NCI-H446 (cell line): ENCODE measurements at regions not wholly inside any gene's neighbourhood (a gene's known extent, or its start where the extent isn't known, plus 50 kb on each side); places are given as distances from the start of the nearest gene placed in this dataset.
"Not testable (repeated sequence)": the region's sequence is repeated elsewhere in the genome, so short reads cannot be mapped to it uniquely, and the experiment has no call there.

ENCODE experiments used
- DNase-seq, 2 experiments: peaks; one replicate each; lab custom pipeline; 2025; lab: John Stamatoyannopoulos, UW

- DNase-seq = no peak
Measured at GRCh38 chr14:62409169-62409568, 636.1 kb downstream of the KCNH5 start.

GRCh38 chr14:62409626-62410300 is 635.5 kb downstream of the KCNH5 start:
- no peak for DNase-seq

- no peak for DNase-seq
Measured at GRCh38 chr14:62420847-62421246, 624.4 kb downstream of the KCNH5 start.

GRCh38 chr14:62428429-62429203 is 616.6 kb downstream of the KCNH5 start:
- DNase-seq = no peak

DNA sequence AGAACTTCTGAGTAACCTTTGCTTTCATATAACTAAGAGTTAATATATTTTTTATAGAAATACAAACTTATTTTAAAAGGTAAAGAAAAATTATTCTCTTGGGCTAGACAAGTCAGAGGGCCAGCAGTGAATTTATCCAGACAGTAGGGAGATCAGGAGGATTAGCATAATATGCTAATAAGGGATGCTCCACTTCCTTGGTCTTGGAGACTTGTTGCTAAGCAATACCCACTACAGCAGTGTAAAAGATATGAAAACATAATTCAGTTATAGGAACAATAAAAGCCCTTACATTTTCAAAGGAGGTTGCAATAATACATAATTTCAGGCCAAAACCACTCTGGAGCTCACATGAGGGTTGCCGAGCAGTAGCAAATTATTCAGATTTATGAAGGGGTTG is 615.6 kb downstream of the KCNH5 start:
- no peak for DNase-seq

DNA sequence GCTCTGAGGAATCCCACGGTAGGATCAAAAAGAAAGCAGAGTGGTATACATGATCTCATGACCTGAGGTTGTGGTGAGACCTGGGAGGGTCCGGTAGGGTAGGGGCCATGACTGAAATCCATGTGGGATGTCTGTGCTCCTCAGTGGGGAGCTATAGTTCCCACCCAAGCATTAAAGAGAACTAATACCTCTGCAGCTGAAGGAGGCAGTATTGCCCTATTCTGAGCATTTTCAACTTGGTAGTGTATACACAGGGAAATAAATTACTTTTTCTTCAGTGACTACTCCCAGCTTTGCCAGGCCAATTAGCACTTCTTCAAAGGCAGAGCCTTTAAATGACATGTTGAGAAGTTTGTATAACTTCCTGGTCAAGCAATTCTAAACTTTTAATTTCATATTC is 613.8 kb downstream of the KCNH5 start:
- DNase-seq = no peak

DNA sequence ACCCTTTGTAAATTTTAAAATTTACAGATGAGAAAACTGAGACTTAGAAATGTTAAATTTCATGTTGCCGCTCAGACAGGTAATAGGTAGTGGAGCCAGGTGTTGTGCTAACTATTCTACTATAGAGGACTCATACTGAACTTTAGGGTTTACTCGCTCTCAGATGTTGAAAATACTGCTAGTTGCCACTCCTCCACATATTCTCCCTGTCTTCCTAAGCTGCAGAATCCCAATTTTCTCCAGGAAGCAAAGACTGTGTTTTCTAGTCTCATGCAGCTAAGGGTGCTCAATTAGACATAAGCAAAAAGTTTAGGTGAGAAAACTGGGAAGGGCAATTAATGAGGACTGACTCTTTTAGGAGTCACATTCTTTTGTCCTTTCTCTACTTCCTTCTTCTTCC is 612.3 kb downstream of the KCNH5 start:
- DNase-seq = no peak

DNA sequence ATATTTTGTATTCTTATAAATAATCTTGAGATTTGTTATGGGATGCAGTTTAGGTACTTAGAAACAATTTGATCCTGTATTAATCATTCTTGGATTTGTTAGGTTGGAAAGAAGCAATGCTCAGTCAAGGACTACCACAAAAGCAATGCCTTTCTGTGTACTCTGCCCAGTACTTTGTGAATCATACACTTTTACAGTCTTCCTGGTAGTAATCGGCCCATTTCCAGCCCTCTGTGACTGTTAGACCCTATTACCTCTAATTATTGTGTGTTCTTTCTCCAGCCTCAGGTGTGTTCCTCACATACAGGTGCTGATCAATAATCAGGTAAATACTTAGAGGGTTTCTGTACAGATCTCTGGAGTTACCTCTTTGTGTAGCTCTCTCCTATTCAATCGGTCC is 609.0 kb downstream of the KCNH5 start:
- DNase-seq = no peak

DNA sequence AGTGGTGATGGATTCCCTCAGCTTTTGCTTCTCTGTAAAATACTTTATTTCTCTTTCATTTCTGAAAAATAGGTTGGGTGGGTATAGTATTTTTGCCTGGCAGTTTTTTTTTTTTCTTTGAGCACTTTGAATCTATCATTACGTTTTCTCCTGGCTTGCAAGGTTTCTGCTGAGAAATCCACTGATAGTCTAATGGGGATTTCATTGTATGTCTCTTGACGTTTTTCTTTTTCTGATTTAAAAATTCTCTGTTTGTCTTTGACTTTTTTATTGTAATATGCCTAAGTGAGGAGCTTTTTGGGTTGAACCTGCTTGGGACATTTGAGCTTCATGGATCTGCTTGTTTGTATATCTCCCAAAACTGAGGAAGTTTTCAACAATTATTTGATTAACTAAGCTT is 606.0 kb downstream of the KCNH5 start:
- DNase-seq = no peak

GRCh38 chr14:62443796-62444195 is 601.5 kb downstream of the KCNH5 start:
- no peak for DNase-seq

DNA sequence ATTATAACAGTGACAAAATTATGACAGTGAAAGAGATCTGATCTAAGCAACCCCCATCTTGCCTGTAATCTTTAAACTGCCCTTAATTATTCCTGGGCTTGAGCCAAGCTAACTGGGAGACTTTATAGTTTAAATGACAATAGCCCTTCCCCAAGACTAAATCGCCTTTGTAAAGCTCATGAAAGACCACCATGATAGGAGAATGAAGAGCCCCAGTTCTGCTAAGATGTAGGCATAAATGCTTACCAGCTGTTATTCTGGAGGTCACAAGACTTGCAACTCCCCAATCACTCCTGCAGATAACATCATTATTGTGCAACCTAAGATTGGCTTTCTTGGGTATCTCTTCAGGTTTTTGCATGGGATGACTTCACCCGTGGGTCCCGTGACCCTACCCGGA is 599.7 kb downstream of the KCNH5 start:
- no peak for DNase-seq

DNA sequence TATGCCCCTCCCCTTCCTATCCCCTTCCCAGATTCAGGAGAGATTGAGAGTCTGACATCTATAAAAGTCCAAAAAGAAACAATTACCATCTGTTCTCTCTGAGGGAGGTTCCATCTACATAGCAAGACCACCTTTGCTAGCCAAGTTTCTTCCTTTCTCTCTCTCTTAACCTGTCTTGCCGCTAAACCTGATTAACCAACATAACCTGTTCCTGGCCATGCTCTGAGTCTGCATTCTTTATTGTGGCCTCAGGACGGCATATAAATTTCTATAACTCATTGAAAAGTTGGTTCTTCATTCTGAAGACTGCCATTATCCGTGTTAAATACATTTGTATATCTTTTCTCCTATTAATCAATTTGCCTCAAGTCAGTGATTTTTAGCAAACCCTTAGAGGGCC is 594.0 kb downstream of the KCNH5 start:
- no peak for DNase-seq

GRCh38 chr14:62453226-62453625 is 592.0 kb downstream of the KCNH5 start:
- DNase-seq = no peak

- no peak for DNase-seq
Measured at GRCh38 chr14:62455446-62455845, 589.8 kb downstream of the KCNH5 start.

DNA sequence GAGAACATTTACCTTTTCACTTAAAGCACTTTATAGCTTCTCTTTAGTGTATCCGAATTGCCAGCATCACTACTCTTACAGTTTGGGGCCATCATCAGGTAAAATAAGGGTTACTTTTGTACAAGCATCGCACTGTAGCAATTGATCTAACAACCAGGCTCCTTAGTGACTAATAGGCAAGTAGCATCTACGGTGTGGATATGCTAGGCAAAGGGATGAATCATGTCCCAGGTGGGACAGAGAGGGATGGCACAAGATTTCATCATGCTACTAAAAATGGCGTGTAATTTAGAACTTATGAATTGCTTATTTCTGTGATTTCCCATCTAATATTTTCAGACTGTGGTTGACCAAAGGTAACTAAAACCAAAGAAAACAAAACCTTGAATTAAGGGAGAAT is 582.3 kb downstream of the KCNH5 start:
- no peak for DNase-seq

DNA sequence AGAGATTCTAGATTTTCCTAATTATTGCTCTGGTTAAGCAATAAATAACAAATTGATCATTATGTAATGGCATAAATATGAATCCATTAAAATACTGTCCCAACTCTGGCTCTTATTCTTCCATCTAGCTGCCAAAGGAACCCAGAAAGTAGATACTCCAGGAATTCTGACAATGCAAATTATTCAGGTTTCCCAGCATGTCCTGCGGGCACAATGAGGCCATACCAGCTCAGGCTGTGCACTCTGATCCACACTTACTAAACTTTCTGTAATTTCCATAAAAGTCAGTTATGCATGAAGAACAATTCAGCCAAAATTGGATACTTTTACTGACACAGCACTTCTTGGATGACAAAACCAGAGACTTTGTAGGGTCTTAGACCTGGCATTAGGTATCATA is 576.3 kb downstream of the KCNH5 start:
- no peak for DNase-seq

DNA sequence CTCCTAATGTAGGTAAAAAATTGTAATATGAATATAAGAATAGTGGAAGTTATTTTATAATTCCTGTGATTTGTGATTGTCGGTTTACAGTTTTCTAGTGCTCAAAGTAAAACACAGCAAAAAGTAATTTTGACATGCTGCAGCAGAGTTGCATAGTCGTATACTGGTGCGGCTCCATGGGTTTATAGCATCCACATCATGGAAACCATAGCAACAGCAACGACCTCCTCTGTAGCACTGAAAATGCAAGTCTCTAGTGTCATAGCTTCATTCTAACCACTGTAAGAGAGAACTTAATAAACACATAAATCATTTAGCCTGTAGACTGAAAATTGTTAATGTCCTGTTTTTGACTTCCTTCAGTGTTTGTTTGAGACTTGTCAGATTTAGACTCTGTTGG is 574.3 kb downstream of the KCNH5 start:
- DNase-seq = no peak

- DNase-seq = no peak
Measured at GRCh38 chr14:62491146-62491545, 554.1 kb downstream of the KCNH5 start.

DNA sequence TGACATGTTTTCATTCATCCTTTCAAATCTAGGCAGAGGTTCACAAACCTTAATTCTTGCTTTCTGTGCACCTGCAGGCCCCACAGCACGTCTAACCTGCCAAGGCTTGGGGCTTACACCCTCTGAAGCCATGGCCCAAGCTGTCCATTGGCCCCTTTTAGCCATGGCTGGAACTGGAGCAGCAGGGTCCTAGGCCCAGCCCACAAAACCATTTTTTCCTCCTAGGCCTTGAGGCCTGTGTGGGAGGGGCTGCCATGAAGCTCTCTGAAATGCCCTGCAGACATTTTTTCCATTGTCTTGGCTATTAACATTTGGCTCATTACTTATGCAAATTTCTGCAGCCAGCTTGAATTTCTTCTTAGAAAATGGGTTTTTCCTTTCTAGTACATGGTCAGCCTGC is 547.5 kb downstream of the KCNH5 start:
- no peak for DNase-seq

DNA sequence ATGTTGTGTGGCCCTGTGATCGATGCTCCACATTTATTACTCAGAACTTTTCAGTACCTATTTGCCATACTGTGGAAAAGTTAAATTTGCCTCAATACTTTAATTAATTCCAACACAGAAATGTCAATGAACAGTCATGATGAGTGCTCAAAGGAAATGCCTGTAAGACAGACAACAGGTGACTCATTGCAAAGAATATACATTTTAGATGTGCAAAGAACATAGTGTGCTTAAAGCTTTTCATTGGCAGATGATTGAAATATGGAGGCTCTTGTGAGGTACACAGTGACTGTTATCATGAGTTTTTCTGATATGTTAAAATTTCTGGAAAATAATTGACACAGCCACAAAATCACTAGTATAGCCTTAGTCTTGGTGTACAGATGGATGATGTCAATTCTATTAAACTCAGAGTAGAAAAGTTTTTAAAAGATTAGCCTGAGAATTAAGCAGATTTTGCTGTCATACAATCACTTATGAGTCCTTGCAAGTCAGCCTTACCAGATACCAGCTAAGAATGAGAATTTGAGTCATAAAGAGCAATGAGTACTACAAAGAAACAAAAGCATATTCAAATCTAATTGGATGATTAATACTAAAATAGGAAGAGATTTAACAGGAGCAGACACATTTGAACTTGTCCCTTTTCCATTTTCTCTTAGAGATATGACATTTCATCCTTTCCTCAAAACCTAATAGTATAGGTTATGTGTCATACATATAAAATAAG is 544.1 kb downstream of the KCNH5 start:
- DNase-seq = no peak

- DNase-seq = no peak
Measured at GRCh38 chr14:62505045-62505444, 540.2 kb downstream of the KCNH5 start.

DNA sequence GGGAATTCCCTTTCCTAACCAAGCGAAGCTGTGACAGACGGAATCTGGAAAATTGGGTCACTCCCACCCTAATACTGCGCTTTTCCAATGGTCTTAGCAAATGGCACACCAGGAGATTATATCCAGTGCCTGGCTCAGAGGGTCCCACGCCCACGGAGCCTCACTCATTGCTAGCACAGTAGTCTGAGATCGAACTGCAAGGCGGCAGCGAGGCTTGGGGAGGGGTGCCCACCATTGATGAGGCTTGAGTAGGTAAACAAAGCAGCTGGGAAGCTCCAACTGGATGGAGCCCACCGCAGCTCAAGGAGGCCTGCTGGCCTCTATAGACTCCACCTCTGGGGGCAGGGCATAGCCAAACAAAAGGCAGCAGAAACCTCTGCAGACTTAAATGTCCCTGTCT is 523.9 kb downstream of the KCNH5 start:
- DNase-seq = not testable (repeated sequence)

- DNase-seq = no peak
Measured at GRCh38 chr14:62528296-62528695, 517.0 kb downstream of the KCNH5 start.
